Nucleus accumbens (tissue), 56 donors: ENCODE measurements at regions not wholly inside any gene's neighbourhood (a gene's known extent, or its start where the extent isn't known, plus 50 kb on each side); places are given as distances from the start of the nearest gene placed in this dataset.
"Not testable (repeated sequence)": the region's sequence is repeated elsewhere in the genome, so short reads cannot be mapped to it uniquely, and the experiment has no call there.

Experiments used
- DNase-seq, 56 donors: peaks; one replicate each; lab custom pipeline; 2025; lab: John Stamatoyannopoulos, UW

GRCh38 chr5:136924490-136924889 is 559.1 kb upstream of the TRPC7 start:
- no peak for DNase-seq

- no peak for DNase-seq
Measured at GRCh38 chr5:136910625-136911024, 545.3 kb upstream of the TRPC7 start.

- DNase-seq = no peak
Measured at GRCh38 chr5:136909906-136910305, 544.6 kb upstream of the TRPC7 start.

GRCh38 chr5:136907371-136907770 is 542.0 kb upstream of the TRPC7 start:
- no peak for DNase-seq

- no peak for DNase-seq
Measured at GRCh38 chr5:136906545-136906944, 541.2 kb upstream of the TRPC7 start.

- DNase-seq = no peak
Measured at GRCh38 chr5:136905571-136905970, 540.2 kb upstream of the TRPC7 start.

GRCh38 chr5:136894070-136894469 is 528.7 kb upstream of the TRPC7 start:
- DNase-seq = no peak

- no peak for DNase-seq
Measured at GRCh38 chr5:136892000-136892399, 526.7 kb upstream of the TRPC7 start.

- DNase-seq = no peak
Measured at GRCh38 chr5:136891175-136891972, 526.0 kb upstream of the TRPC7 start.

GRCh38 chr5:136890431-136891148 is 525.2 kb upstream of the TRPC7 start:
- no peak for DNase-seq

- DNase-seq = no peak
Measured at GRCh38 chr5:136886608-136887007, 521.3 kb upstream of the TRPC7 start.

GRCh38 chr5:136864960-136865359 is 499.6 kb upstream of the TRPC7 start:
- DNase-seq = no peak

GRCh38 chr5:136856648-136857047 is 491.3 kb upstream of the TRPC7 start:
- DNase-seq = no peak

GRCh38 chr5:136853971-136854370 is 488.6 kb upstream of the TRPC7 start:
- DNase-seq = no peak

- DNase-seq = no peak
Measured at GRCh38 chr5:136840601-136841000, 475.3 kb upstream of the TRPC7 start.

GRCh38 chr5:136836093-136836492 is 470.7 kb upstream of the TRPC7 start:
- no peak for DNase-seq

- DNase-seq = no peak
Measured at GRCh38 chr5:136820848-136821247, 455.5 kb upstream of the TRPC7 start.

GRCh38 chr5:136819526-136820302 is 454.4 kb upstream of the TRPC7 start:
- no peak for DNase-seq

GRCh38 chr5:136816327-136816726 is 451.0 kb upstream of the TRPC7 start:
- DNase-seq = no peak

GRCh38 chr5:136814619-136815378 is 449.5 kb upstream of the TRPC7 start:
- DNase-seq = no peak

- DNase-seq = not testable (repeated sequence)
Measured at GRCh38 chr5:136812270-136812669, 446.9 kb upstream of the TRPC7 start.
